ENCODE measurements at regions not wholly inside any gene's neighbourhood (a gene's known extent, or its start where the extent isn't known, plus 50 kb on each side); places are given as distances from the start of the nearest gene placed in this dataset.

GRCh38 chr5:103498800-103499551 is 63.6 kb downstream of the NUDT12 start:
- no peak for DNase-seq

DNA sequence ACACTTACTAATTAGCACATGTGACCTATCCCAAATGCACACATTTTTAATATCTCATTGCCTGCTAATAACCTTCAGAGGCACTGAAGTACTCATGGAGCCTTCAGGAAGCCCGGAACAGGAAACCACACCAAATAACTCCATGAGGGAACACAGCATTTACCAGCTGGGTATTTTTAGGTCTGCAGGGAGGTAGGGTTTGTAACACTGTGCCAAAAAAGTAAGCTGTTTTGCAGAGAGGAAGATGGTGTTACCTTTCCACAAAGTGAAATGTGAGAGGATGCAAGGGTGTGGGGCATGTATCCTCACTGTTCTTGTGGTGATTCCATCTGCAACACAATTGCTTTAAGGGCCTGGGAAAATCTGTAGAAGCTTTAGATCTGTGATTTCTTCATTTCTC is 64.4 kb downstream of the NUDT12 start:
- DNase-seq = no peak

- DNase-seq = no peak
Observed at GRCh38 chr5:103497781-103498180, 64.8 kb downstream of the NUDT12 start.

- DNase-seq = no peak
Observed at GRCh38 chr5:103490030-103490739, 72.4 kb downstream of the NUDT12 start.

DNA sequence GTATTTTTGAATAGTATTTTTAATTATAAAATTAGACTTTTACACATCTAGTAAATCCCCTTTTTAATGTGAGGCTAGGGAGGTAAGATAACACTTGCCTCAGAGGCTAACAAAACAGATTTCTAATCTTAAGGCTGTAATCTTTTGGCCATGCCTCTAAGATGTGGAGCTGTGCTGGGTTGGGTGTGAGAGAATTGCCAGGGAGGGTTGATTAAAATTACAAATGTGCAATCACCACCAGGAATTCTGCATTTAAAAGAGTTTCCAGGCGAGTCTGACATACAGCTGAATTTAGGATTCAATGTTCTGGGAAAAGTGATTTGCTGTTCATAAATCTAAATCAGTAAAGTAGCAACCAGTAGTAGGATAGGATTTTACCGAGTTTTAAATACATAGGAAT is 73.3 kb downstream of the NUDT12 start:
- DNase-seq = no peak

GRCh38 chr5:103487822-103488493 is 74.6 kb downstream of the NUDT12 start:
- DNase-seq = no peak

DNA sequence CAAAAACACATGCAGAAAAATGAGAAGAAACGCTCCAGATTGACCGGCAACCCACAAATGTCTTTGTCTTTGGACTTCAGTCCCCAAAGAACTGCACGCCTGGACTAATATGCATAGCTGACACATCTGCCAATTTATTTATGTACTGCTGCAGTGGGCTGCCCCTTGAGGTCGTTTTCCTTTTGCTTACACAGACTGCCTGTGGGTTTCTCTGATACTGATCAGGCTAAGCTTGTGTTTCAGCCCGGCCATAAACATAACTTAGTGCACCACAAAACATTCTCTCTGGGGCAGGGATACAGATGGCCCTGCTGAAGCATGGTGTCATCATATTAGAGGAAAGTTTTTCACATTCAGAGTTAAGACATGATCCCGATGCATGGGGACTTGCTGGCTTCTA is 75.4 kb downstream of the NUDT12 start:
- no peak for DNase-seq

DNA sequence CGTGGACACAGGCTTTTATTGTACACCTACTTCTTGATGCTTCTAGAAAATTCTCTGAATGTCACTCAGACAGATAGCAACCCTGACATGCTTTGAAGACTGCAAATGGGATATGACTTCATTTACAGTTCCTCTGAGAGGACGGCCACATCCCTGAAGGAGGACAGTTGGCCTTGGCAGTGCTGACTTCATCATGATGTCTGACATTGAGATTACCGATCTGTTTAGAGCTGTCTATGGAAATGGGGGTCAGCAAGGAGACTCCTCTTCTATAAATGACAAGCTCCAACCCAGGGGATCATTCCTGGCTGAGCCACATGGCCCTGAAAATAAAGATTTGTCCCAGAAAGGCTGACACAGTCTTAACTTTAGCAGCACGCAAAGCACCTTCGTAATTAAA is 75.8 kb downstream of the NUDT12 start:
- DNase-seq = no peak

- no peak for DNase-seq
Observed at GRCh38 chr5:103480246-103480645, 82.3 kb downstream of the NUDT12 start.

GRCh38 chr5:103477678-103478077 is 84.9 kb downstream of the NUDT12 start:
- DNase-seq = no peak

DNA sequence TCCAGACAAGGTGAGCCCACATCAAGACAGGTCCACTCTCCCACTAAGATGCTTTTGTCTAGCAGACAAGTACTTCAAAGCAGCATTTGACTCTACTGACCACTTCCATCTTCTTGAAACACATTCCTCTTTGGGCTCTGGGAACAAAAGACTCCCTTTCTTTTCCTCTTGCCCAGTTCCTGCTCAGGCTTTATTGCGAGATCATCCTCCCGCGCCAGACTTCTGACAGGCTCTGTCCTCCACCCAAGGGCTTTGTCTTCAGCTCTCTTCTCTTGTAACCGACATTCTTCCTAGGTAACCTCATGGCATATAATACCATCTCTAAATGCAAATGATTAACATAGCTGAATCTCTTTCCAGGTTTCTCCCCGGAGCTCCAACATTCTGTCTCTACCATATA is 85.8 kb downstream of the NUDT12 start:
- DNase-seq = no peak

DNA sequence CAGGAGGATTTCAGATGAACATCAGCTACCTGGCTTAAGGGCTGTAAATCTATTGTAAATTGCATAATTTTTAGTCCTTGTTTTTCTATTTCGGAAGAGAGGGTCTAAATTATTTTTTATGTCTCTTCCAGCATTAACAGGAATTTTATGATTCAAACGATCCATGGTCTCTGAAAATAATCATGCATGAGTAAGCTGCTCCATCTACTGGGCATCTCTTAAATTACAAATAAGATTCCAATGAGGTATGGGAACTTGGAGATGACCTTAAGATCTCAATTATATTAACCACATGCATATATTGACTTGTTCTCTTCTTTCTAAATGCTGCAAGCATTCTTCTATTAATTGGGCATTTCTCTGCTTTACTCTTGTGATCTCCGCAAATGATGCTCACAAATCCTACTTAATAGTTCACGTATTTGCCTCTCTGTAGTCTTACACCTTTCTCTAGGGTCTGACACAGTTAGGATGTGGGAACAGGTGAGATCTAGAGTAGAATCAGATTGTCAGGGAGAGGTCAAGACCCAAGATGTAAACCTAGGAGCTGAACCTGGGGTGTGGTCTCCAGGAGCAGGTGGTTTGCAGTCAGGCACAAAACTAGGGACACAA is 86.9 kb downstream of the NUDT12 start:
- DNase-seq = peak; percentile 55

- DNase-seq = no peak
Observed at GRCh38 chr5:103474677-103475076, 87.9 kb downstream of the NUDT12 start.

- no peak for DNase-seq
Observed at GRCh38 chr5:103473725-103474124, 88.9 kb downstream of the NUDT12 start.

- DNase-seq = no peak
Observed at GRCh38 chr5:103472830-103473229, 89.8 kb downstream of the NUDT12 start.

GRCh38 chr5:103472265-103472664 is 90.3 kb downstream of the NUDT12 start:
- no peak for DNase-seq

- no peak for DNase-seq
Observed at GRCh38 chr5:103469288-103470040, 93.1 kb downstream of the NUDT12 start.

GRCh38 chr5:103467831-103468230 is 94.8 kb downstream of the NUDT12 start:
- DNase-seq = no peak

DNA sequence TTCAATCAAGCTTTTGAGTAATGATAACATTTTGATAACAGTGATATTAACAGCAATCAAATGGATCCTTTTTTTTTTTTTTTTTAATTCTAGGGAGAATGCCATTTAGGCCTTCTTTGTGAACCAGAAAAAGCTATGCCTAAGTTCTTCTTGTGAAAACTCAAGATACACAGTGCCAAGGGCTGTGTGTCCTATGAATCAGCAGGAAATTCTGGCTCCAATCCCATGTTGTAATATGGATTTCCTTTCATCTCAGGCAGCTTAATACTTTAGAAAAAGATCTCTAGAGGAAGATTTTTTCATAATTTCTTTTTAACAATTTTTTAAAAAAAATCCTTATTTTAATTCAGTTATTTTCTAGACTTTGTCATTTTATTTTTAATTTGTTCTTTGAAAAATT is 96.1 kb downstream of the NUDT12 start:
- DNase-seq = no peak

- no peak for DNase-seq
Observed at GRCh38 chr5:103465891-103466290, 96.7 kb downstream of the NUDT12 start.

DNA sequence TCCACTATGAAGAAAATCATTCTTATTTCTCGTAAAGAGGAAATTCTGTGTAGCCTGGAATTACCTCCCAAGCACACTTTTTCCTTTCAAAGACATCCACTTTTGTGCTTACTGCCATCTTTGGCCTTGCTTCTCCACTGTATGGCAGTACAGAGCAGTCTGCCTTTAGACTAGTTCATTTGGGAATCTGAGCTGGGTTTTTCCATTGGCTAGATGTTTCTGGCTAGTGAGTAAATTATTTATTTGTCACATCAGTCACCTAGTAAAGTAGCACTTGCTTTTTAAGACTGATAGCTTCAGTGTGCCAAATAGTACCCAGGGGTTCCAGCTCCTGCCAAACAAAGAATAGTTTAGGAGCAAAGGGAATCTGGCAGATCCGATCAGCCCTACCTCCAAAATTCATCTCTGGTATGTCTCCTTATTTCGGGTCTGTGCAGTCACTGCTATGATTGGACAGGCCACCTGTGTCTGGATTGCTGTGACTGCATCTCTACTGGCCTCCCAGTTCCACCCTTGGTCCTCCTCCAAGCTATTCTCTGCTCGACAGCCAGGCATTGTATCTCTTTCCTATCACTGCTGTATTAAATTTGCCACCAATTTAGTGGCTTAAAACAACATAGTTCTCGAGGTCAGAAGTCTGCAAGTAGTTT is 97.6 kb downstream of the NUDT12 start:
- no peak for DNase-seq

DNA sequence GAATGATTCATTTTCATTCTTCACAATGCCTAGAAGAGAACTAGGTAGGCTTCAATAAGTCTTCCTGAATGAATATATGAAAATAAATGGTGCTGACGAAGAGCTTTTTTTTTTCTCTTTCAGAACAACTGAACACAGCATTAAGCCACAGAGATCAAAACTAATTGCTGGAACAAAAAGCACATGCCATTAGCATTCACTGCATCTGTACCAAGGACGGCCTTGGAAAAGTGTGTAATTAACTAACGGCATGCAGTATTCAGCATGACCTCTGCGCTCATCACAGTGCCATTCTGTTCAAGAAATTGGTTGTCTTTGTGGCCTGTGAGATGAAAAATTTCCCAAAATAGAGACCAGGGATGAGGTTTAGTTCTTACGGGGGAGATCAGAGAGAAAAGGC is 99.3 kb downstream of the NUDT12 start:
- DNase-seq = no peak
